ENCODE measurements at regions not wholly inside any gene's neighbourhood (a gene's known extent, or its start where the extent isn't known, plus 50 kb on each side); places are given as distances from the start of the nearest gene placed in this dataset.

DNA sequence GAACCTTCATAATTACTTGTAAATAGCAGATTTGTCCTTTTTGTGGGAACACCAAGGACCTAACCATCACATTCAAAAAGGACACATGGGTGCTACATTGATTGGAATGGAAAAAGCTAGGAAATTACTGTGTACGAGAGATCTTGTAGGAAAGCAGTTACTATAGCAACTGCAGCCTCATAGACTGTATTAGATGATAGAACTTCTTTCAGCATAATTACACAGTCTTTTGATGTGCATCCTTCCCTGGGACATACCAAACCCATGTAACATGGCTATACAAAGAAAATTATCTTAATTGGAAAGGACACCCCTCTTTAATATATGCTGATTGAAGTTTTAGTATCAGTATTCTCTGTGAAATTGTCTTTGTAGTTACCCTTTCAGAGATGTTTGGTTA lies 130.7 kb upstream of the CTSO start:
- intact Hi-C loops (cut with micrococcal nuclease), result no loop called here
- TF ChIP-seq, protein P1, sequence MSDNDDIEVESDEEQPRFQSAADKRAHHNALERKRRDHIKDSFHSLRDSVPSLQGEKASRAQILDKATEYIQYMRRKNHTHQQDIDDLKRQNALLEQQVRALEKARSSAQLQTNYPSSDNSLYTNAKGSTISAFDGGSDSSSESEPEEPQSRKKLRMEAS (IDR thresholded peaks at IDR 0.05; ENCODE audit: insufficient read depth, insufficient read length), result no peak
- TF ChIP-seq POLR2A (IDR thresholded peaks at IDR 0.05; ENCODE audit: low read depth, low read length) (no peak), JUN (IDR thresholded peaks at IDR 0.05; ENCODE audit: borderline replicate concordance, insufficient read depth, insufficient read length, low read depth) (no peak), POLR2AphosphoS5 (IDR thresholded peaks at IDR 0.05; ENCODE audit: insufficient read depth, low read depth, low read length) (no peak), EZH2 (IDR thresholded peaks at IDR 0.05; ENCODE audit: borderline replicate concordance, low read depth, low read length, severe bottlenecking) (no peak), GATA2 (IDR thresholded peaks at IDR 0.05; ENCODE audit: insufficient read depth, insufficient read length, low read depth, low read length) (no peak), FOS (IDR thresholded peaks at IDR 0.05; ENCODE audit: borderline replicate concordance, insufficient read depth, low read length) (no peak), MYC (IDR thresholded peaks at IDR 0.05; ENCODE audit: low read depth, low read length) (no peak)
- TF ChIP-seq, protein P2, sequence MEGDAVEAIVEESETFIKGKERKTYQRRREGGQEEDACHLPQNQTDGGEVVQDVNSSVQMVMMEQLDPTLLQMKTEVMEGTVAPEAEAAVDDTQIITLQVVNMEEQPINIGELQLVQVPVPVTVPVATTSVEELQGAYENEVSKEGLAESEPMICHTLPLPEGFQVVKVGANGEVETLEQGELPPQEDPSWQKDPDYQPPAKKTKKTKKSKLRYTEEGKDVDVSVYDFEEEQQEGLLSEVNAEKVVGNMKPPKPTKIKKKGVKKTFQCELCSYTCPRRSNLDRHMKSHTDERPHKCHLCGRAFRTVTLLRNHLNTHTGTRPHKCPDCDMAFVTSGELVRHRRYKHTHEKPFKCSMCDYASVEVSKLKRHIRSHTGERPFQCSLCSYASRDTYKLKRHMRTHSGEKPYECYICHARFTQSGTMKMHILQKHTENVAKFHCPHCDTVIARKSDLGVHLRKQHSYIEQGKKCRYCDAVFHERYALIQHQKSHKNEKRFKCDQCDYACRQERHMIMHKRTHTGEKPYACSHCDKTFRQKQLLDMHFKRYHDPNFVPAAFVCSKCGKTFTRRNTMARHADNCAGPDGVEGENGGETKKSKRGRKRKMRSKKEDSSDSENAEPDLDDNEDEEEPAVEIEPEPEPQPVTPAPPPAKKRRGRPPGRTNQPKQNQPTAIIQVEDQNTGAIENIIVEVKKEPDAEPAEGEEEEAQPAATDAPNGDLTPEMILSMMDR (IDR thresholded peaks at IDR 0.05; ENCODE audit: extremely low read depth in 1 of 2, insufficient read depth in 1 of 2, low read depth in 1 of 2, low read length in 2 of 2), result no peak
- Histone ChIP-seq H3K79me2 (ENCODE audit: control insufficient read depth, insufficient read depth, low read length) (no peaks in the 10 kb centered on the region), H3K9ac (replicated peaks; ENCODE audit: extremely low read depth, insufficient read depth, low read length) (no peak overlapping the region), H3K27me3 (ENCODE audit: control insufficient read depth in 2 of 2, insufficient read depth in 2 of 2, low read length in 2 of 2) (no peaks in the 10 kb centered on the region), H3K9me1 (replicated peaks; ENCODE audit: control insufficient read depth, extremely low read depth, insufficient read depth, low read length) (no peaks in the 10 kb centered on the region), H3K27ac (ENCODE audit: insufficient read depth, low read depth, low read length) (no peak overlapping the region), H3K4me2 (ENCODE audit: insufficient read depth, low read length) (no peak overlapping the region), H4K20me1 (replicated peaks; ENCODE audit: control insufficient read depth, extremely low read depth, insufficient read depth, low read length) (no peaks in the 10 kb centered on the region), H2AFZ (ENCODE audit: low read depth, low read length) (no peak overlapping the region), H3K4me1 (ENCODE audit: control insufficient read depth, extremely low read depth, insufficient read depth, low read length) (no peaks in the 10 kb centered on the region), H3K36me3 (ENCODE audit: control insufficient read depth in 2 of 2, extremely low read depth in 1 of 2, insufficient read depth in 2 of 2, low read length in 2 of 2) (no peaks in the 10 kb centered on the region), H3K9me3 (replicated peaks; ENCODE audit: control insufficient read depth, insufficient read depth, low read length) (no peaks in the 10 kb centered on the region), H3K4me3 (replicated peaks in 1 of 3; ENCODE audit: insufficient read depth in 1 of 3, low read depth in 1 of 3, low read length in 3 of 3) (no peak overlapping the region)
- dilution Hi-C loops (cut with MboI; ENCODE audit: extremely low pct_ligation_motif_present, low sequenced_read_pairs), result no loop called here
- ChIA-PET CTCF (no interaction called here), POLR2A (no interaction called here)
- no TSS peak for BruUV-seq (replicated peaks)
- no peak for FAIRE-seq
- no peak for DNase-seq (ENCODE audit: low read depth, low spot score)

All from endothelial cell of umbilical vein (primary cell).